ENCODE measurements at regions not wholly inside any gene's neighbourhood (a gene's known extent, or its start where the extent isn't known, plus 50 kb on each side); places are given as distances from the start of the nearest gene placed in this dataset.
"Not testable (repeated sequence)": the region's sequence is repeated elsewhere in the genome, so short reads cannot be mapped to it uniquely, and the experiment has no call there.

GRCh38 chrX:138270931-138271330, 440.6 kb downstream of the FGF13 start:
- no peak for TF ChIP-seq Cebpa-rat (IDR thresholded peaks at IDR 0.05)
- Histone ChIP-seq H3K36me3 (no peaks in the 10 kb centered on the region), H3K9ac (no peak overlapping the region), H3K4me3 (no peak overlapping the region), H3K4me2 (no peak overlapping the region), H3K27ac (no peak overlapping the region), H3K4me1 (no peaks in the 10 kb centered on the region; a peak in 1 of 20 replicates), H3K9me3 (replicated peaks in 1 of 11) (no peaks in the 10 kb centered on the region; a peak in 1 of 22 replicates), H3K27me3 (peaks cover 71 to 96% (median 91%) of the 10 kb centered on the region in 11 experiments), H4K20me1 (no peaks in the 10 kb centered on the region)

- Histone ChIP-seq H3K9me3 (replicated peaks in 1 of 11) (peaks cover 6 to 27% (median 15%) of the 10 kb centered on the region in 11 experiments; a peak in 20 of 22 replicates), H3K27me3 (peaks cover 44 to 77% (median 69%) of the 10 kb centered on the region in 11 experiments)
- H4K20me1 ChIP-seq, H3K36me3 ChIP-seq, H3K4me3 ChIP-seq, H3K9ac ChIP-seq, H3K4me1 ChIP-seq, H3K4me2 ChIP-seq, H3K27ac ChIP-seq: not testable (repeated sequence)
These were observed 428.8 kb downstream of the FGF13 start for GRCh38 chrX:138282598-138283150.

- Histone ChIP-seq H3K36me3 (no peaks in the 10 kb centered on the region), H3K27me3 (peaks cover 73 to 90% (median 83%) of the 10 kb centered on the region in 11 experiments), H3K4me2 (no peak overlapping the region), H3K27ac (no peak overlapping the region), H3K9me3 (replicated peaks in 1 of 11) (peaks cover 6 to 15% (median 10%) of the 10 kb centered on the region in 11 experiments; a peak in 19 of 22 replicates), H4K20me1 (no peaks in the 10 kb centered on the region), H3K9ac (no peak overlapping the region), H3K4me1 (no peaks in the 10 kb centered on the region), H3K4me3 (no peak overlapping the region)
- no peak for TF ChIP-seq Cebpa-rat (IDR thresholded peaks at IDR 0.05)
These were observed 424.2 kb downstream of the FGF13 start for GRCh38 chrX:138287205-138287877.

- Histone ChIP-seq H3K36me3 (no peaks in the 10 kb centered on the region), H3K4me1 (no peaks in the 10 kb centered on the region), H3K9ac (no peak overlapping the region), H3K9me3 (replicated peaks in 1 of 11) (no peaks in the 10 kb centered on the region), H3K27ac (no peak overlapping the region), H3K4me3 (no peak overlapping the region), H3K4me2 (no peak overlapping the region), H3K27me3 (peaks cover 47 to 82% (median 75%) of the 10 kb centered on the region in 11 experiments), H4K20me1 (no peaks in the 10 kb centered on the region)
- no peak for TF ChIP-seq Cebpa-rat (IDR thresholded peaks at IDR 0.05)
These were observed 416.6 kb downstream of the FGF13 start for GRCh38 chrX:138294951-138295350.

GRCh38 chrX:138298268-138298667, 413.2 kb downstream of the FGF13 start:
- no peaks in the 10 kb centered on the region for H3K4me1 ChIP-seq
- TF ChIP-seq Cebpa-rat (IDR thresholded peaks at IDR 0.05) = no peak
- H3K9ac ChIP-seq = no peak overlapping the region
- peaks cover 0 to 5% (median 0%) of the 10 kb centered on the region in 11 experiments; a peak in 1 of 22 replicates for H3K9me3 ChIP-seq (replicated peaks in 1 of 11)
- no peaks in the 10 kb centered on the region for H3K36me3 ChIP-seq
- no peaks in the 10 kb centered on the region for H4K20me1 ChIP-seq
- H3K4me3 ChIP-seq = no peak overlapping the region
- H3K4me2 ChIP-seq = no peak overlapping the region
- peaks cover 22 to 59% (median 48%) of the 10 kb centered on the region in 11 experiments; a peak in 21 of 22 replicates for H3K27me3 ChIP-seq
- no peak overlapping the region for H3K27ac ChIP-seq

GRCh38 chrX:138345801-138346200, 365.7 kb downstream of the FGF13 start:
- no peak for TF ChIP-seq Cebpa-rat (IDR thresholded peaks at IDR 0.05)
- Histone ChIP-seq H3K27ac (no peak overlapping the region), H3K4me1 (no peaks in the 10 kb centered on the region), H3K4me2 (no peak overlapping the region), H3K9ac (no peak overlapping the region), H3K9me3 (replicated peaks in 1 of 11) (peaks cover 0 to 3% (median 0%) of the 10 kb centered on the region in 11 experiments; a peak in 1 of 22 replicates), H3K4me3 (no peak overlapping the region), H3K36me3 (no peaks in the 10 kb centered on the region), H4K20me1 (no peaks in the 10 kb centered on the region), H3K27me3 (peaks cover 46 to 82% (median 67%) of the 10 kb centered on the region in 11 experiments)

GRCh38 chrX:138349351-138349750, 362.2 kb downstream of the FGF13 start:
- Histone ChIP-seq H4K20me1 (no peaks in the 10 kb centered on the region), H3K27me3 (peaks cover 59 to 100% (median 91%) of the 10 kb centered on the region in 11 experiments), H3K9ac (no peak overlapping the region), H3K4me1 (no peaks in the 10 kb centered on the region), H3K4me2 (no peak overlapping the region), H3K4me3 (no peak overlapping the region), H3K36me3 (no peaks in the 10 kb centered on the region), H3K27ac (no peak overlapping the region), H3K9me3 (replicated peaks in 1 of 11) (peaks cover 8 to 14% (median 11%) of the 10 kb centered on the region in 11 experiments; a peak in 14 of 22 replicates)
- TF ChIP-seq Cebpa-rat (IDR thresholded peaks at IDR 0.05) = no peak

- H3K4me3 ChIP-seq = no peak overlapping the region
- TF ChIP-seq Cebpa-rat (IDR thresholded peaks at IDR 0.05) = no peak
- H3K9ac ChIP-seq = no peak overlapping the region
- H4K20me1 ChIP-seq = no peaks in the 10 kb centered on the region
- no peaks in the 10 kb centered on the region for H3K4me1 ChIP-seq
- H3K9me3 ChIP-seq (replicated peaks in 1 of 11) = peaks cover 10 to 21% (median 17%) of the 10 kb centered on the region in 11 experiments
- no peaks in the 10 kb centered on the region for H3K36me3 ChIP-seq
- peaks cover 28 to 71% (median 64%) of the 10 kb centered on the region in 11 experiments for H3K27me3 ChIP-seq
- no peak overlapping the region for H3K4me2 ChIP-seq
- H3K27ac ChIP-seq = no peak overlapping the region
These were observed 332.6 kb downstream of the FGF13 start for GRCh38 chrX:138378876-138379275.

- H3K4me2 ChIP-seq = no peak overlapping the region
- H3K9ac ChIP-seq = no peak overlapping the region
- no peak for TF ChIP-seq Cebpa-rat (IDR thresholded peaks at IDR 0.05)
- H3K4me1 ChIP-seq = no peaks in the 10 kb centered on the region
- H3K36me3 ChIP-seq = no peaks in the 10 kb centered on the region
- H3K27ac ChIP-seq = no peak overlapping the region
- H4K20me1 ChIP-seq = 0 out of 22 replicates have a peak, but pooled peaks cover 0 to 5% (median 0%) of the 10 kb centered on the region in 11 experiments
- H3K9me3 ChIP-seq (replicated peaks in 1 of 11) = no peaks in the 10 kb centered on the region
- H3K27me3 ChIP-seq = peaks cover 64 to 92% (median 88%) of the 10 kb centered on the region in 11 experiments
- H3K4me3 ChIP-seq = no peak overlapping the region
These were observed 303.4 kb downstream of the FGF13 start for GRCh38 chrX:138408101-138408500.
